Calu3 (cell line): ENCODE measurements at regions not wholly inside any gene's neighbourhood (a gene's known extent, or its start where the extent isn't known, plus 50 kb on each side); places are given as distances from the start of the nearest gene placed in this dataset.

Experiments
- BruUV-seq: library from RNA; stranded (reverse); fragments of 400-500 nt; replicated peaks from 2 replicates; lab custom pipeline; 2021; lab: Mats Ljungman, UMichigan
- CTCF ChIA-PET: fragments of 300-600 bp; sonication (Branson Sonifier 250); formaldehyde crosslinking; loops from one replicate; lab custom pipeline; 2022; ENCODE audit warnings: antibody characterized with exemption; lab: Charles Lee
- DNase-seq: peaks from one replicate; pipeline ENCODE4 v3.0.0; 2022
- H3K27ac Mint-ChIP-seq: one replicate; pipeline ENCODE4 v1.8.0; 2022; ENCODE audit warnings: mixed read lengths; ENCODE audit not compliant: unreplicated experiment
- H3K27me3 Mint-ChIP-seq: one replicate; pipeline ENCODE4 v1.8.0; 2022; ENCODE audit warnings: mixed read lengths; ENCODE audit not compliant: unreplicated experiment
- H3K36me3 Mint-ChIP-seq: one replicate; pipeline ENCODE4 v1.8.0; 2022; ENCODE audit warnings: mild to moderate bottlenecking, moderate library complexity, mixed read lengths; ENCODE audit not compliant: insufficient read depth, unreplicated experiment
- H3K4me1 Mint-ChIP-seq: one replicate; pipeline ENCODE4 v1.8.0; 2022; ENCODE audit warnings: mild to moderate bottlenecking, low read depth, mixed read lengths; ENCODE audit not compliant: unreplicated experiment
- H3K4me3 Mint-ChIP-seq: one replicate; pipeline ENCODE4 v1.8.0; 2022; ENCODE audit warnings: mild to moderate bottlenecking, low read depth, moderate library complexity, mixed read lengths; ENCODE audit not compliant: unreplicated experiment
- H3K9me3 Mint-ChIP-seq: one replicate; pipeline ENCODE4 v1.8.0; 2022; ENCODE audit warnings: low read depth, mixed read lengths; ENCODE audit not compliant: unreplicated experiment
- intact Hi-C: fragments of 100-400 bp; cut with micrococcal nuclease; formaldehyde crosslinking; loops from one replicate; pipeline ENCODE4 v1.10.0; 2022; ENCODE audit not compliant: unreplicated experiment
- TF ChIP-seq, protein P1 (sequence below): fragments of 200-600 bp; IDR thresholded peaks from one replicate; pipeline ENCODE4 v1.8.0; 2022; ENCODE audit warnings: antibody characterized with exemption; ENCODE audit not compliant: unreplicated experiment

DNA sequence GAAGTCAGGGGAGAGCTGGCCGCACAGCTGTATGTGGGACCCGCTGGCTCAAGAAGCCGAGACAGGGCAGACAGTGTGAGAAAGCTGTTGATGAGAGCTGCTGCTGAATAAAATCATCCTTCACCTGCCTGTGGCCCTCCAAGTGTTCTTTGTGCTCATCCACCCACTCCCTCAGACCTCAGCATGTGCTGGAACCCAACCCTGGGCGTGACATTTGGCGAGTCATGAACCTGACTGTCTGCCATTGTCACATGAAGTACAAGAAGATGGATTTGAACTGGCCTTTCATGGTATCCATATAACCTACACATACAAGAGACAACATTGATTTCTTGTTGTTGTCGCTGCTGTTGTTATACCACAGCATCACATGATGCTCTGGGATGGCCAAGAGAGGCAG, 139.7 kb upstream of the PLCXD3 start:
- no peaks in the 10 kb centered on the region for H3K27me3 Mint-ChIP-seq
- CTCF ChIA-PET, result no interaction called here
- H3K4me1 Mint-ChIP-seq, result no peaks in the 10 kb centered on the region

DNA sequence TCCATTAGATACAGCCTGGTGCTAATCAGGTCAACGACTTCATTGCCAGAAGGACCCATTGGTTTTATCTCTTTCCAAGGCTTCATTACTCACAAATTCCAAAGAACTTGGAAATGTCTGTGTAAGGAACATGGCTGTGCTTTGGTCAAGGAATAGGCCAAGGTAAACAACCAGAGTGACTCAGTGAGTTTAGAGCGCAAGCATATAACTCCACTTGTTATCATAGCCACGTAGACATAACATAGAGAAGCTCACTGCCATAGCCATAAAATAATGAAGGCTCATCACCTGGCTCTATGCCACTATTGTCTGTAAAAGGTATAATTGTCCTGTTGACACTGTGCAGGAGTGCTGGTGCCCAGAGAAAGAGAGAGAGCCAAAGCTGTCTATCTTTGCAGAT, 139.3 kb upstream of the PLCXD3 start:
- TF ChIP-seq, protein P1, sequence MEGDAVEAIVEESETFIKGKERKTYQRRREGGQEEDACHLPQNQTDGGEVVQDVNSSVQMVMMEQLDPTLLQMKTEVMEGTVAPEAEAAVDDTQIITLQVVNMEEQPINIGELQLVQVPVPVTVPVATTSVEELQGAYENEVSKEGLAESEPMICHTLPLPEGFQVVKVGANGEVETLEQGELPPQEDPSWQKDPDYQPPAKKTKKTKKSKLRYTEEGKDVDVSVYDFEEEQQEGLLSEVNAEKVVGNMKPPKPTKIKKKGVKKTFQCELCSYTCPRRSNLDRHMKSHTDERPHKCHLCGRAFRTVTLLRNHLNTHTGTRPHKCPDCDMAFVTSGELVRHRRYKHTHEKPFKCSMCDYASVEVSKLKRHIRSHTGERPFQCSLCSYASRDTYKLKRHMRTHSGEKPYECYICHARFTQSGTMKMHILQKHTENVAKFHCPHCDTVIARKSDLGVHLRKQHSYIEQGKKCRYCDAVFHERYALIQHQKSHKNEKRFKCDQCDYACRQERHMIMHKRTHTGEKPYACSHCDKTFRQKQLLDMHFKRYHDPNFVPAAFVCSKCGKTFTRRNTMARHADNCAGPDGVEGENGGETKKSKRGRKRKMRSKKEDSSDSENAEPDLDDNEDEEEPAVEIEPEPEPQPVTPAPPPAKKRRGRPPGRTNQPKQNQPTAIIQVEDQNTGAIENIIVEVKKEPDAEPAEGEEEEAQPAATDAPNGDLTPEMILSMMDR, result no peak
- H3K27ac Mint-ChIP-seq, result no peak overlapping the region
- CTCF ChIA-PET, result interaction anchor here (0.6 kb wide), 1 partner anchor 1402 kb away, joined by 3 read pairs; no protein-coding TSS in a partner anchor
- no TSS peak for BruUV-seq
- H3K4me1 Mint-ChIP-seq, result no peaks in the 10 kb centered on the region
- H3K36me3 Mint-ChIP-seq, result no peaks in the 10 kb centered on the region
- no peak overlapping the region for H3K4me3 Mint-ChIP-seq
- H3K9me3 Mint-ChIP-seq, result no peaks in the 10 kb centered on the region
- no peak for DNase-seq
- no peaks in the 10 kb centered on the region for H3K27me3 Mint-ChIP-seq
- intact Hi-C loops, result loop anchor here (10.0 kb wide), 1 partner anchor 375 kb away; no protein-coding TSS in a partner anchor

More for the DNA sequence above, 139.7 kb upstream of the PLCXD3 start:
- H3K4me3 Mint-ChIP-seq, result no peak overlapping the region
- no peaks in the 10 kb centered on the region for H3K36me3 Mint-ChIP-seq
- no peak overlapping the region for H3K27ac Mint-ChIP-seq
- TF ChIP-seq, protein P1, result no peak
- no peaks in the 10 kb centered on the region for H3K9me3 Mint-ChIP-seq
- intact Hi-C loops, result no loop called here
- BruUV-seq, result no TSS peak
- no peak for DNase-seq

DNA sequence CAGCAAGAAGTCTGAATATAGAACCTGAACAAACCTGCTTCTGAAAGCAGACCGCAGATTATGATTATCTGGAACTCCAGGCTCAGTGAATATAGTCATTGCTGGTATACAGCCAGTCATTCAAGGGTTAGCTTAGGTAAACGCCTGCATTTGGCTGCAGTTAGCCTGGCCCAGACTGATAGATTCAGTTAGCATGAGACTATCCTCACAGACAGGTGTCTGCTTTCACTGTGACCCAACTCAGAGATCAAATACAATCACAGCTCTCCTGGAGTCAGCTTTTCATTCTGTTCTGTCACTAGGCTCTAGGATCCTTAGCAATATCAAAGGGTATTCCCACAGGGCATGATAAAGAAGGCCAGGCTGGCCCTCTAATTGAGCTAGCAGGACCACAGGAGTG, 138.6 kb upstream of the PLCXD3 start:
- intact Hi-C loops, result loop anchor here (10.0 kb wide), 1 partner anchor 374 kb away; no protein-coding TSS in a partner anchor
- CTCF ChIA-PET, result interaction anchor here (0.6 kb wide), 1 partner anchor 1403 kb away, joined by 3 read pairs; no protein-coding TSS in a partner anchor
- H3K9me3 Mint-ChIP-seq, result no peaks in the 10 kb centered on the region
- H3K27me3 Mint-ChIP-seq, result no peaks in the 10 kb centered on the region
- H3K4me3 Mint-ChIP-seq, result no peak overlapping the region
- H3K36me3 Mint-ChIP-seq, result no peaks in the 10 kb centered on the region
- H3K4me1 Mint-ChIP-seq, result no peaks in the 10 kb centered on the region
- DNase-seq, result no peak
- no peak overlapping the region for H3K27ac Mint-ChIP-seq
- TF ChIP-seq, protein P1, result no peak
- BruUV-seq, result no TSS peak

DNA sequence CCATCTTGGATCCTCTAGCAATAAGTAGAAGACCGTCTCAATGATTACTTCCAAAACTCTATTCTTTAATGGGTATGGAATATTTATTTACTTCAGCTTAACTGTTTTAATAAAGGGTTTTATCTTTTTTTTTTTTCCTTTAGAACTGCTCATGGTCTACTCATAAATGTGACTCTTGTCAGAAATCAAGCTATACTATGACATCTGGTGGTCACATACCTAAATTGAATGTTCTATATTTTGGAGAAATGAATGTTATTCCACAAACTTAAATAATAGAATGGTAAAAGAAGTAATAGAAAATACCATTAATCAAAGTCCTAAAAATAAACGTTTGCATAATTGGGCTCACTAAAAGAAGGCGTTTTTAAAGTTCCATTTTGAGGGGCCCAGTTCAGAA, 131.2 kb upstream of the PLCXD3 start:
- no peaks in the 10 kb centered on the region for H3K27me3 Mint-ChIP-seq
- DNase-seq, result no peak
- TF ChIP-seq, protein P1, result no peak
- H3K27ac Mint-ChIP-seq, result no peak overlapping the region
- H3K36me3 Mint-ChIP-seq, result no peaks in the 10 kb centered on the region
- intact Hi-C loops, result loop anchor here (2.0 to 10.0 kb wide), 4 partner anchors 201 to 737 kb away; no protein-coding TSS in a partner anchor
- no peaks in the 10 kb centered on the region for H3K9me3 Mint-ChIP-seq
- no TSS peak for BruUV-seq
- CTCF ChIA-PET, result interaction anchor here (0.7 to 1.0 kb wide), 3 partner anchors 23 to 737 kb away, joined by 3 to 5 read pairs (median 4); no protein-coding TSS in a partner anchor
- H3K4me3 Mint-ChIP-seq, result no peak overlapping the region
- H3K4me1 Mint-ChIP-seq, result no peaks in the 10 kb centered on the region
